Mesothelial cell of epicardium (in vitro differentiated cells): ENCODE measurements at regions not wholly inside any gene's neighbourhood (a gene's known extent, or its start where the extent isn't known, plus 50 kb on each side); places are given as distances from the start of the nearest gene placed in this dataset.

ENCODE experiments used
- DNase-seq, 2 experiments: peaks; one replicate each; pipeline ENCODE4 v3.0.0; 2021; ENCODE audit warnings: low spot score in 2 of 2; ENCODE audit not compliant: unreplicated experiment in 2 of 2
- H3K27ac Mint-ChIP-seq: 2 replicates; pipeline ENCODE4 v1.8.0; 2021; ENCODE audit warnings: mixed read lengths
- H3K27me3 Mint-ChIP-seq: 2 replicates; pipeline ENCODE4 v1.8.0; 2021; ENCODE audit warnings: low read depth, mixed read lengths
- H3K36me3 Mint-ChIP-seq: 2 replicates; pipeline ENCODE4 v1.8.0; 2021; ENCODE audit warnings: mixed read lengths
- H3K4me1 Mint-ChIP-seq: 2 replicates; pipeline ENCODE4 v1.8.0; 2021; ENCODE audit warnings: mixed read lengths
- H3K4me3 Mint-ChIP-seq: 2 replicates; pipeline ENCODE4 v1.8.0; 2021; ENCODE audit warnings: mild to moderate bottlenecking, moderate library complexity, mixed read lengths
- H3K9me3 Mint-ChIP-seq: 2 replicates; pipeline ENCODE4 v1.8.0; 2021; ENCODE audit warnings: mixed read lengths
- TF ChIP-seq, protein P1 (sequence below): fragments of 200-600 bp; sonication (generic); IDR thresholded peaks from one replicate; pipeline ENCODE4 v1.5.0; 2021; ENCODE audit warnings: antibody characterized with exemption; ENCODE audit not compliant: unreplicated experiment

DNA sequence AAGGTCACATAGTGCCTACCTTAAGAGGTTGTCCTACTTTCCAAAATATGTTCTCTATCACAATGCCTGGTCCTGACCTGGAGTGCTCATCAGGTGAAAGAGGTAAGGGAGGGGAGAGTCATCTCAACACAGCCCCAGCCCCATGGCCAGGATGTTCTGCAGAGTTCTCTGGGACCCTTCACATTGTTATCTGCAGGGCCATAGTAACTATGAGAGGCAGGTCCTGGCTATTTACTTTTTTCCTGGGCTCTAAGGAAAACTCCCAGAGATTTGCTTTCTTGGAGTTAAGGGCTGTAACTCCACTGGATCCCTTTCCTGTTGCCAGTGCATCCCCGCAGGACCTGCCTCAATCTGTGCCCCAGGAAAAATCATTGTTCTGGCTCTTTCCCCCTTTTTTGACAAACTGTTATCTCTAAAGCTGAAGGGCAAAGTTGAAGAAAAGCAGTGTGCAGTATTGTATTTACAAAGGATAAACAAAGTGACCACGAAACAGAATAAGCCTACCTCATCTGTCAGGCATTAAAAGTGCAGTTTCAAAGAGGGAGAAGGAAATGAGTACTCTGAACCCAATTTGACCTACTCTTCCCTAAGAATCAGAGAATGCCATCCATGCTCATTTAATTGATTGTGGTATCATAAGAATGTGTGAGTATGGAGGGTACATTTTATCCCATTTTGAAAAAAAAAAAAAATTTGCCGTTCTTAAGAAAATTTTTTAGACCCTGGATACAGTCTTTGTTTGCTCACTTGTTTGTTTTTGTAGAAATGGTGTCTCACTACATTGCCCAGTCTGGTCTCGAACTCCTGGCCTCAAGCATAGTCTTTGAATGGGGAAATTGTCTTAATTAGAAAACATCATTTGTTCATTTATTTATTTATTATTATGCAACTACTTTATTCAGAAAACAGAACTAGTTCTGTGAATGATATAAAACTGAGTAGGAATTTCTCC, 149.6 kb downstream of the RHOU start:
- TF ChIP-seq, protein P1, sequence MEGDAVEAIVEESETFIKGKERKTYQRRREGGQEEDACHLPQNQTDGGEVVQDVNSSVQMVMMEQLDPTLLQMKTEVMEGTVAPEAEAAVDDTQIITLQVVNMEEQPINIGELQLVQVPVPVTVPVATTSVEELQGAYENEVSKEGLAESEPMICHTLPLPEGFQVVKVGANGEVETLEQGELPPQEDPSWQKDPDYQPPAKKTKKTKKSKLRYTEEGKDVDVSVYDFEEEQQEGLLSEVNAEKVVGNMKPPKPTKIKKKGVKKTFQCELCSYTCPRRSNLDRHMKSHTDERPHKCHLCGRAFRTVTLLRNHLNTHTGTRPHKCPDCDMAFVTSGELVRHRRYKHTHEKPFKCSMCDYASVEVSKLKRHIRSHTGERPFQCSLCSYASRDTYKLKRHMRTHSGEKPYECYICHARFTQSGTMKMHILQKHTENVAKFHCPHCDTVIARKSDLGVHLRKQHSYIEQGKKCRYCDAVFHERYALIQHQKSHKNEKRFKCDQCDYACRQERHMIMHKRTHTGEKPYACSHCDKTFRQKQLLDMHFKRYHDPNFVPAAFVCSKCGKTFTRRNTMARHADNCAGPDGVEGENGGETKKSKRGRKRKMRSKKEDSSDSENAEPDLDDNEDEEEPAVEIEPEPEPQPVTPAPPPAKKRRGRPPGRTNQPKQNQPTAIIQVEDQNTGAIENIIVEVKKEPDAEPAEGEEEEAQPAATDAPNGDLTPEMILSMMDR: no peak
- peaks cover 6% of the 10 kb centered on the region for H3K36me3 Mint-ChIP-seq
- H3K4me1 Mint-ChIP-seq: peaks cover 33% of the 10 kb centered on the region
- H3K27me3 Mint-ChIP-seq: no peaks in the 10 kb centered on the region
- no peak for DNase-seq
- peaks cover 20% of the 10 kb centered on the region for H3K9me3 Mint-ChIP-seq
- H3K27ac Mint-ChIP-seq: peak overlapping the region; percentile 44
- no peak overlapping the region for H3K4me3 Mint-ChIP-seq

- peaks cover 24% of the 10 kb centered on the region for H3K9me3 Mint-ChIP-seq
- H3K36me3 Mint-ChIP-seq: peaks cover 6% of the 10 kb centered on the region
- peak overlapping the region; percentile 22 for H3K27ac Mint-ChIP-seq
- H3K4me1 Mint-ChIP-seq: peaks cover 39% of the 10 kb centered on the region
- no peak overlapping the region for H3K4me3 Mint-ChIP-seq
- TF ChIP-seq, protein P1: no peak
- H3K27me3 Mint-ChIP-seq: no peaks in the 10 kb centered on the region
- DNase-seq: no peak
Measured at GRCh38 chr1:228885845-228886244, 150.6 kb downstream of the RHOU start.

- H3K36me3 Mint-ChIP-seq: peaks cover 6% of the 10 kb centered on the region
- DNase-seq: no peak
Measured at GRCh38 chr1:228887101-228887500, 151.8 kb downstream of the RHOU start.

GRCh38 chr1:228887960-228888359, 152.7 kb downstream of the RHOU start:
- Mint-ChIP-seq H3K36me3 (peaks cover 6% of the 10 kb centered on the region), H3K4me1 (peaks cover 33% of the 10 kb centered on the region), H3K9me3 (peaks cover 24% of the 10 kb centered on the region), H3K27me3 (no peaks in the 10 kb centered on the region), H3K27ac (peak overlapping the region; percentile 44), H3K4me3 (no peak overlapping the region)
- TF ChIP-seq, protein P1: no peak
- DNase-seq: no peak

More at GRCh38 chr1:228887101-228887500, 151.8 kb downstream of the RHOU start:
- TF ChIP-seq, protein P1: no peak
- Mint-ChIP-seq H3K4me3 (no peak overlapping the region), H3K27ac (peak overlapping the region; percentile 56), H3K27me3 (no peaks in the 10 kb centered on the region), H3K4me1 (peaks cover 42% of the 10 kb centered on the region), H3K9me3 (peaks cover 24% of the 10 kb centered on the region)

- peaks cover 4% of the 10 kb centered on the region for H3K36me3 Mint-ChIP-seq
- DNase-seq: no peak
- H3K27ac Mint-ChIP-seq: no peak overlapping the region
- H3K9me3 Mint-ChIP-seq: peaks cover 20% of the 10 kb centered on the region
- H3K27me3 Mint-ChIP-seq: no peaks in the 10 kb centered on the region
- TF ChIP-seq, protein P1: no peak
- no peak overlapping the region for H3K4me3 Mint-ChIP-seq
- H3K4me1 Mint-ChIP-seq: peaks cover 31% of the 10 kb centered on the region
Measured at GRCh38 chr1:228889289-228889688, 154.0 kb downstream of the RHOU start.
